ENCODE measurements at regions not wholly inside any gene's neighbourhood (a gene's known extent, or its start where the extent isn't known, plus 50 kb on each side); places are given as distances from the start of the nearest gene placed in this dataset.

- intact Hi-C loops (cut with DNase I), result loop anchor here (5.0 kb wide), 1 partner anchor 349 kb away; the partner anchor contains the start of gene GDNF
- no peak for DNase-seq
- TF ChIP-seq CTCF (IDR thresholded peaks at IDR 0.05) (no peak), POLR2A (IDR thresholded peaks at IDR 0.05) (no peak)
These were observed 66.7 kb upstream of the EGFLAM start for GRCh38 chr5:38191693-38192092.

GRCh38 chr5:38190111-38190510 is 68.2 kb upstream of the EGFLAM start:
- intact Hi-C loops (cut with DNase I), result loop anchor here (5.0 kb wide), 1 partner anchor 348 kb away; the partner anchor contains the start of gene GDNF
- no peak for DNase-seq
- TF ChIP-seq CTCF (IDR thresholded peaks at IDR 0.05) (no peak), POLR2A (IDR thresholded peaks at IDR 0.05) (no peak)

More at GRCh38 chr5:38191693-38192092, 66.7 kb upstream of the EGFLAM start:
- ATAC-seq, result no peak
- Histone ChIP-seq H3K36me3 (replicated peaks in 1 of 2; ENCODE audit: insufficient read depth in 1 of 2, low read depth in 2 of 2) (no peaks in the 10 kb centered on the region), H3K4me3 (no peak overlapping the region), H3K27ac (no peak overlapping the region), H3K9me3 (no peaks in the 10 kb centered on the region), H3K27me3 (no peaks in the 10 kb centered on the region), H3K4me1 (no peaks in the 10 kb centered on the region)

GRCh38 chr5:38189081-38189504 is 69.3 kb upstream of the EGFLAM start:
- Histone ChIP-seq H3K4me1 (no peaks in the 10 kb centered on the region), H3K36me3 (replicated peaks in 1 of 2; ENCODE audit: insufficient read depth in 1 of 2, low read depth in 2 of 2) (no peaks in the 10 kb centered on the region), H3K9me3 (no peaks in the 10 kb centered on the region), H3K4me3 (no peak overlapping the region), H3K27ac (no peak overlapping the region), H3K27me3 (no peaks in the 10 kb centered on the region)
- intact Hi-C loops (cut with DNase I), result no loop called here
- no peak for TF ChIP-seq POLR2A (IDR thresholded peaks at IDR 0.05)
- no peak for TF ChIP-seq CTCF (IDR thresholded peaks at IDR 0.05)
- 39 to 41% methylated on average over 10 to 11 of the region's 12 CpGs for WGBS, 2 donors
- no peak for DNase-seq
- no peak for ATAC-seq

More at GRCh38 chr5:38190111-38190510, 68.2 kb upstream of the EGFLAM start:
- Histone ChIP-seq H3K4me1 (no peaks in the 10 kb centered on the region), H3K4me3 (no peak overlapping the region), H3K27ac (no peak overlapping the region), H3K36me3 (replicated peaks in 1 of 2; ENCODE audit: insufficient read depth in 1 of 2, low read depth in 2 of 2) (no peaks in the 10 kb centered on the region), H3K9me3 (no peaks in the 10 kb centered on the region), H3K27me3 (no peaks in the 10 kb centered on the region)
- 72 to 83% methylated on average over 12 of the region's 12 CpGs for WGBS, 2 donors
- ATAC-seq, result no peak

GRCh38 chr5:38188591-38188990 is 69.8 kb upstream of the EGFLAM start:
- Histone ChIP-seq H3K4me1 (no peaks in the 10 kb centered on the region), H3K27ac (no peak overlapping the region), H3K27me3 (no peaks in the 10 kb centered on the region), H3K9me3 (no peaks in the 10 kb centered on the region), H3K4me3 (no peak overlapping the region), H3K36me3 (replicated peaks in 1 of 2; ENCODE audit: insufficient read depth in 1 of 2, low read depth in 2 of 2) (no peaks in the 10 kb centered on the region)
- DNase-seq (no peak), ATAC-seq (no peak)
- WGBS, 2 donors, result 62 to 63% methylated on average over 5 to 6 of the region's 6 CpGs
- no peak for TF ChIP-seq POLR2A (IDR thresholded peaks at IDR 0.05)
- intact Hi-C loops (cut with DNase I), result no loop called here

- 60% methylated on average over 3 of the region's 3 CpGs for WGBS, 2 donors
These were observed 70.8 kb upstream of the EGFLAM start for GRCh38 chr5:38187532-38187931.

More at GRCh38 chr5:38187532-38187931, 70.8 kb upstream of the EGFLAM start:
- no peaks in the 10 kb centered on the region for H3K36me3 ChIP-seq (replicated peaks in 1 of 2; ENCODE audit: insufficient read depth in 1 of 2, low read depth in 2 of 2)
- no peaks in the 10 kb centered on the region for H3K9me3 ChIP-seq
- H3K4me3 ChIP-seq, result no peak overlapping the region
- DNase-seq (no peak), ATAC-seq (no peak)
- H3K4me1 ChIP-seq, result no peaks in the 10 kb centered on the region
- H3K27ac ChIP-seq, result no peak overlapping the region
- TF ChIP-seq CTCF (IDR thresholded peaks at IDR 0.05) (no peak), POLR2A (IDR thresholded peaks at IDR 0.05) (no peak)
- intact Hi-C loops (cut with DNase I), result no loop called here
- H3K27me3 ChIP-seq, result no peaks in the 10 kb centered on the region

Measured in body of pancreas (tissue), 4 donors.